ENCODE measurements at regions not wholly inside any gene's neighbourhood (a gene's known extent, or its start where the extent isn't known, plus 50 kb on each side); places are given as distances from the start of the nearest gene placed in this dataset.
"Not testable (repeated sequence)": the region's sequence is repeated elsewhere in the genome, so short reads cannot be mapped to it uniquely, and the experiment has no call there.

GRCh38 chr14:101247842-101248725 lies 313.2 kb upstream of the DIO3 start:
- DNase-seq (ENCODE audit: low read depth) = no peak

- no peak for DNase-seq (ENCODE audit: low read depth)
Observed at GRCh38 chr14:101248840-101249675, 312.2 kb upstream of the DIO3 start.

- no peak for DNase-seq (ENCODE audit: low read depth)
Observed at GRCh38 chr14:101249676-101250036, 311.6 kb upstream of the DIO3 start.

GRCh38 chr14:101250336-101250947 lies 310.9 kb upstream of the DIO3 start:
- DNase-seq (ENCODE audit: low read depth) = no peak

- no peak for DNase-seq (ENCODE audit: low read depth)
Observed at GRCh38 chr14:101250948-101251811, 310.1 kb upstream of the DIO3 start.

GRCh38 chr14:101251812-101252442 lies 309.4 kb upstream of the DIO3 start:
- no peak for DNase-seq (ENCODE audit: low read depth)

- no peak for DNase-seq (ENCODE audit: low read depth)
Observed at GRCh38 chr14:101252443-101253214, 308.7 kb upstream of the DIO3 start.

- no peak for DNase-seq (ENCODE audit: low read depth)
Observed at GRCh38 chr14:101253948-101254347, 307.3 kb upstream of the DIO3 start.

GRCh38 chr14:101254805-101255764 lies 306.2 kb upstream of the DIO3 start:
- no peak for DNase-seq (ENCODE audit: low read depth)

- no peak for DNase-seq (ENCODE audit: low read depth)
Observed at GRCh38 chr14:101255765-101256125, 305.6 kb upstream of the DIO3 start.

- no peak for DNase-seq (ENCODE audit: low read depth)
Observed at GRCh38 chr14:101256266-101256665, 305.0 kb upstream of the DIO3 start.

GRCh38 chr14:101257551-101257950 lies 303.7 kb upstream of the DIO3 start:
- no peak for DNase-seq (ENCODE audit: low read depth)

- DNase-seq (ENCODE audit: low read depth) = no peak
Observed at GRCh38 chr14:101259748-101260147, 301.5 kb upstream of the DIO3 start.

GRCh38 chr14:101266441-101266840 lies 294.9 kb upstream of the DIO3 start:
- DNase-seq (ENCODE audit: low read depth) = not testable (repeated sequence)

GRCh38 chr14:101273091-101273490 lies 288.2 kb upstream of the DIO3 start:
- DNase-seq (ENCODE audit: low read depth) = no peak

GRCh38 chr14:101276309-101277091 lies 284.8 kb upstream of the DIO3 start:
- DNase-seq (ENCODE audit: low read depth) = no peak

- DNase-seq (ENCODE audit: low read depth) = no peak
Observed at GRCh38 chr14:101282418-101282817, 278.9 kb upstream of the DIO3 start.

- no peak for DNase-seq (ENCODE audit: low read depth)
Observed at GRCh38 chr14:101284711-101285110, 276.6 kb upstream of the DIO3 start.

Data from stimulated activated CD8-positive, alpha-beta memory T cell treated with anti-CD3 and anti-CD28 coated beads, Interleukin-12 subunit alpha, Interleukin-12 subunit beta, amount 100 ng/mL, for 4 hours (primary cell).